ENCODE measurements at regions not wholly inside any gene's neighbourhood (a gene's known extent, or its start where the extent isn't known, plus 50 kb on each side); places are given as distances from the start of the nearest gene placed in this dataset.

DNA sequence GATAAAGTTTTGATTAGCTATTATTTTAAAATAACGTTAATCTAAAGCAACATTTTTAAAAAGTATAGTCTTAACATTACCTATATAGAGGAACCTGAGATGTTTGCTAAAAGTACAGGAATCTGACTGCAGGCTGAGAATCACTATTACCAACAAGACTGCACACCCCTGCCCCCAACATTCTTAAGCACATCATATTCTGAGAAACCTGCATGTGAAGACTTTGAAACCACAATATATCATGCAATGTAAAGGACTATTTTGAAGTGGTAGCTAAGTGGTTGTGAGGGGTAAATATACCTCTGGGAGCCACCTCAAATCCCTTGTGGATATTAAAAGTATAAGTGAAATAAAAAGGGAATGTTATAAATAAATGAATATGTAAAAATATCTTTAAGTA lies 119.0 kb upstream of the KLF12 start:
- no peak overlapping the region for H2AK5ac ChIP-seq (ENCODE audit: low read depth, low read length)
- no peak overlapping the region for H4K91ac ChIP-seq (replicated peaks; ENCODE audit: insufficient read length, low read length)
- no peak overlapping the region for H2BK12ac ChIP-seq (ENCODE audit: low read depth, low read length)
- no peaks in the 10 kb centered on the region for H3K79me2 ChIP-seq (ENCODE audit: control insufficient read depth in 1 of 2, insufficient read depth in 2 of 2, low read length in 2 of 2)
- H3K4ac ChIP-seq (replicated peaks; ENCODE audit: insufficient read length, low read depth, low read length), result no peak overlapping the region
- no peak overlapping the region for H3K56ac ChIP-seq (replicated peaks; ENCODE audit: insufficient read length, low read depth, low read length)
- no peak overlapping the region for H2BK20ac ChIP-seq (ENCODE audit: low read length)
- H3K18ac ChIP-seq (ENCODE audit: extremely low read depth, low read length), result no peak overlapping the region
- H3K9ac ChIP-seq (replicated peaks in 1 of 4; ENCODE audit: extremely low read depth in 1 of 4, low read depth in 3 of 4, low read length in 3 of 4), result no peak overlapping the region
- H3K79me1 ChIP-seq (ENCODE audit: low read depth, low read length), result no peaks in the 10 kb centered on the region
- H3K23ac ChIP-seq (ENCODE audit: insufficient read length), result no peak overlapping the region
- H4K5ac ChIP-seq (ENCODE audit: insufficient read length, low read depth, low read length), result no peak overlapping the region
- H3K23me2 ChIP-seq (ENCODE audit: low read depth, low read length), result peaks cover 2% of the 10 kb centered on the region; the same call in 1 of the 2 replicates
- H4K8ac ChIP-seq (ENCODE audit: extremely low read depth, insufficient read depth, low read length), result no peak overlapping the region
- H2AFZ ChIP-seq (ENCODE audit: low read length), result no peak overlapping the region
- H3K27me3 ChIP-seq (replicated peaks in 1 of 4; ENCODE audit: control insufficient read depth in 3 of 4, extremely low read depth in 1 of 4, insufficient read depth in 3 of 4, low read length in 3 of 4), result no peaks in the 10 kb centered on the region
- H3K27ac ChIP-seq (ENCODE audit: low read depth, low read length), result no peak overlapping the region
- no peak for FAIRE-seq
- WGBS, 2 experiments (ENCODE audit: extremely low coverage in 1 of 2, insufficient coverage in 1 of 2, insufficient read length in 1 of 2, insufficient replicate concordance in 2 of 2, low coverage in 1 of 2, low lambda C conversion rate in 2 of 2, missing lambda C conversion rate in 1 of 2), result 21% methylated on average over 1 of the region's 1 CpG; no CpG with 5 or more reads in 1 of the 2 experiments
- DNase-seq (ENCODE audit: low read depth in 1 of 2, low spot score in 2 of 2), result no peak
- no peak overlapping the region for H3K4me3 ChIP-seq (ENCODE audit: extremely low read depth in 1 of 4, insufficient read depth in 2 of 4, low read depth in 3 of 4, low read length in 4 of 4)
- no peaks in the 10 kb centered on the region for H3K4me1 ChIP-seq (replicated peaks in 1 of 4; ENCODE audit: control insufficient read depth in 3 of 4, insufficient read depth in 4 of 4, low read length in 3 of 4)
- H3K14ac ChIP-seq (ENCODE audit: insufficient read length), result no peak overlapping the region
- H2BK5ac ChIP-seq (ENCODE audit: low read depth, low read length), result no peak overlapping the region
- H3K36me3 ChIP-seq (ENCODE audit: control insufficient read depth in 2 of 4, insufficient read depth in 4 of 4, low read length in 3 of 4), result no peaks in the 10 kb centered on the region
- no peaks in the 10 kb centered on the region for H4K20me1 ChIP-seq (replicated peaks in 1 of 2; ENCODE audit: control insufficient read depth in 1 of 2, insufficient read depth in 2 of 2, low read length in 2 of 2)
- no peak overlapping the region for H3K4me2 ChIP-seq (ENCODE audit: insufficient read depth in 1 of 2, low read depth in 2 of 2, low read length in 2 of 2)
- no peaks in the 10 kb centered on the region for H3K9me3 ChIP-seq (ENCODE audit: insufficient read depth in 2 of 2, low read depth in 1 of 2, low read length in 1 of 2)
- ChIA-PET CTCF (ENCODE audit: partially characterized antibody) (interaction anchor here (0.7 kb wide), 1 partner anchor 34 kb away, joined by 3 read pairs; no protein-coding TSS in a partner anchor), POLR2A (ENCODE audit: partially characterized antibody) (no interaction called here)
- no peak overlapping the region for H2BK15ac ChIP-seq (ENCODE audit: low read length)
- H2BK120ac ChIP-seq (replicated peaks; ENCODE audit: low read depth, low read length), result no peak overlapping the region
- TF ChIP-seq BACH1 (IDR thresholded peaks at IDR 0.05; ENCODE audit: low read length) (no peak), RAD21 (IDR thresholded peaks at IDR 0.05 in 1 of 2, conservative IDR thresholded peaks at IDR 0.05 in 1 of 2; ENCODE audit: low read depth in 2 of 2, low read length in 2 of 2) (no peak), CBX8 (IDR thresholded peaks at IDR 0.05; ENCODE audit: borderline replicate concordance, low read depth, low read length) (no peak), JUN (IDR thresholded peaks at IDR 0.05; ENCODE audit: low read depth, low read length) (no peak), YY1 (IDR thresholded peaks at IDR 0.05; ENCODE audit: low read depth, low read length) (no peak), HDAC6 (IDR thresholded peaks at IDR 0.05; ENCODE audit: low read depth, low read length) (no peak), NANOG (IDR thresholded peaks at IDR 0.05; ENCODE audit: insufficient read depth, low read depth, low read length, poor library complexity, severe bottlenecking) (no peak), RNF2 (IDR thresholded peaks at IDR 0.05; ENCODE audit: borderline replicate concordance, low read depth, low read length, missing control alignments, poor library complexity, severe bottlenecking) (no peak), RBBP5 (IDR thresholded peaks at IDR 0.05; ENCODE audit: borderline replicate concordance, low read depth, low read length) (no peak), SAP30 (IDR thresholded peaks at IDR 0.05; ENCODE audit: insufficient read depth, insufficient replicate concordance, low read length) (no peak), SUZ12 (IDR thresholded peaks at IDR 0.05; ENCODE audit: low read length) (no peak), CHD1 (IDR thresholded peaks at IDR 0.05; ENCODE audit: low read depth, low read length) (no peak), POU5F1 (IDR thresholded peaks at IDR 0.05; ENCODE audit: low read depth, low read length) (no peak)
- TF ChIP-seq, protein P1, sequence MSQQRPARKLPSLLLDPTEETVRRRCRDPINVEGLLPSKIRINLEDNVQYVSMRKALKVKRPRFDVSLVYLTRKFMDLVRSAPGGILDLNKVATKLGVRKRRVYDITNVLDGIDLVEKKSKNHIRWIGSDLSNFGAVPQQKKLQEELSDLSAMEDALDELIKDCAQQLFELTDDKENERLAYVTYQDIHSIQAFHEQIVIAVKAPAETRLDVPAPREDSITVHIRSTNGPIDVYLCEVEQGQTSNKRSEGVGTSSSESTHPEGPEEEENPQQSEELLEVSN (IDR thresholded peaks at IDR 0.05), result no peak
